HEK293 (cell line): ENCODE measurements at regions not wholly inside any gene's neighbourhood (a gene's known extent, or its start where the extent isn't known, plus 50 kb on each side); places are given as distances from the start of the nearest gene placed in this dataset.

Source experiments
- GLI4 ChIP-seq: fragments of 450-650 bp; formaldehyde crosslinking; IDR thresholded peaks from 2 replicates; pipeline ENCODE4 v1.5.1; 2016; ENCODE audit warnings: missing biosample characterization, missing genetic modification characterization
- YY1 ChIP-seq: fragments of 450-650 bp; formaldehyde crosslinking; IDR thresholded peaks from 2 replicates; pipeline ENCODE4 v1.5.1; 2018; ENCODE audit warnings: missing biosample characterization, missing genetic modification characterization
- ZBTB7A ChIP-seq: fragments of 450-650 bp; formaldehyde crosslinking; IDR thresholded peaks from 2 replicates; pipeline ENCODE4 v1.5.1; 2016; ENCODE audit warnings: low read depth, missing biosample characterization, missing genetic modification characterization
- ZFP69B ChIP-seq: fragments of 450-650 bp; formaldehyde crosslinking; IDR thresholded peaks from 2 replicates; pipeline ENCODE4 v1.5.1; 2016; ENCODE audit warnings: missing biosample characterization, missing genetic modification characterization
- ZNF274 ChIP-seq, 2 experiments: fragments of 200-500 bp in 1 of 2; fragments of 450-650 bp in 1 of 2; sonication (Bioruptor generic) in 1 of 2; formaldehyde crosslinking in 1 of 2; IDR thresholded peaks; 2 replicates each; pipeline versions ENCODE4 v1.5.1 to v1.6.1; 2014 to 2016; ENCODE audit warnings: borderline replicate concordance in 1 of 2, inconsistent platforms in 1 of 2, low read length in 1 of 2, missing biosample characterization in 1 of 2, missing genetic modification characterization in 1 of 2
- ZNF48 ChIP-seq: fragments of 450-650 bp; formaldehyde crosslinking; IDR thresholded peaks from 2 replicates; pipeline ENCODE4 v1.5.1; 2016; ENCODE audit warnings: missing biosample characterization, missing genetic modification characterization
- ZNF514 ChIP-seq: fragments of 450-650 bp; formaldehyde crosslinking; IDR thresholded peaks from 2 replicates; pipeline ENCODE4 v1.5.1; 2016; ENCODE audit warnings: missing biosample characterization, missing genetic modification characterization
- ZNF585B ChIP-seq: fragments of 450-650 bp; formaldehyde crosslinking; IDR thresholded peaks from 2 replicates; pipeline ENCODE4 v1.5.1; 2016; ENCODE audit warnings: missing biosample characterization, missing genetic modification characterization
- ZNF747 ChIP-seq: fragments of 450-650 bp; formaldehyde crosslinking; IDR thresholded peaks from 2 replicates; pipeline ENCODE4 v1.5.1; 2016; ENCODE audit warnings: missing biosample characterization, missing genetic modification characterization
- TF ChIP-seq, protein P1 (sequence below): fragments of 450-650 bp; formaldehyde crosslinking; IDR thresholded peaks from 2 replicates; pipeline ENCODE4 v1.5.1; 2016; ENCODE audit warnings: missing biosample characterization, missing genetic modification characterization, low read depth
- TF ChIP-seq, protein P2 (sequence below): fragments of 450-650 bp; formaldehyde crosslinking; IDR thresholded peaks from 2 replicates; pipeline ENCODE4 v1.5.1; 2016; ENCODE audit warnings: missing biosample characterization, missing genetic modification characterization
- TF ChIP-seq, protein P3 (sequence below): fragments of 450-650 bp; formaldehyde crosslinking; optimal IDR thresholded peaks from 2 replicates; pipeline ENCODE3; 2016; ENCODE audit warnings: missing biosample characterization, mild to moderate bottlenecking, missing genetic modification characterization

DNA sequence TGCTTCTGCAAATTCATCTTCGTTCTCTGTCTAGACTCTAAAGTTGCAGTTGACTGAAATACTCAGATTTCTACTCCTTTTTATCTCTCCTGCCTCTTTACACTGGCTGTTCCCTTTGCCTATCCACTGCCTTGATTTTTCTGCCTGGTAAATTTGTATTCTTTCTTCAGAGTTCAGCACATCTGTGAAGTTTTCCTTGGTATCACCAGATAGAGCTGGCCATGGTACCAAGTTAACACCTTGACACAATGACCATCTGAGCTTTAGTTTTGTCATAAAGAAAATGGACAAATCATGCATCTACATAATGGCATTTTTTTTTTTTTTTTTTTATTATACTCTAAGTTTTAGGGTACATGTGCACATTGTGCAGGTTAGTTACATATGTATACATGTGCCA lies 143.0 kb downstream of the PPP1R3A start:
- no peak for TF ChIP-seq GLI4 (tag by site-specific recombination)
- TF ChIP-seq ZNF48: no peak
- TF ChIP-seq, protein P1, sequence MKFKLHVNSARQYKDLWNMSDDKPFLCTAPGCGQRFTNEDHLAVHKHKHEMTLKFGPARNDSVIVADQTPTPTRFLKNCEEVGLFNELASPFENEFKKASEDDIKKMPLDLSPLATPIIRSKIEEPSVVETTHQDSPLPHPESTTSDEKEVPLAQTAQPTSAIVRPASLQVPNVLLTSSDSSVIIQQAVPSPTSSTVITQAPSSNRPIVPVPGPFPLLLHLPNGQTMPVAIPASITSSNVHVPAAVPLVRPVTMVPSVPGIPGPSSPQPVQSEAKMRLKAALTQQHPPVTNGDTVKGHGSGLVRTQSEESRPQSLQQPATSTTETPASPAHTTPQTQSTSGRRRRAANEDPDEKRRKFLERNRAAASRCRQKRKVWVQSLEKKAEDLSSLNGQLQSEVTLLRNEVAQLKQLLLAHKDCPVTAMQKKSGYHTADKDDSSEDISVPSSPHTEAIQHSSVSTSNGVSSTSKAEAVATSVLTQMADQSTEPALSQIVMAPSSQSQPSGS (tag by site-specific recombination): no peak
- no peak for TF ChIP-seq ZBTB7A
- TF ChIP-seq YY1 (tag by site-specific recombination): no peak
- TF ChIP-seq ZFP69B (tag by site-specific recombination): no peak
- TF ChIP-seq, protein P2, sequence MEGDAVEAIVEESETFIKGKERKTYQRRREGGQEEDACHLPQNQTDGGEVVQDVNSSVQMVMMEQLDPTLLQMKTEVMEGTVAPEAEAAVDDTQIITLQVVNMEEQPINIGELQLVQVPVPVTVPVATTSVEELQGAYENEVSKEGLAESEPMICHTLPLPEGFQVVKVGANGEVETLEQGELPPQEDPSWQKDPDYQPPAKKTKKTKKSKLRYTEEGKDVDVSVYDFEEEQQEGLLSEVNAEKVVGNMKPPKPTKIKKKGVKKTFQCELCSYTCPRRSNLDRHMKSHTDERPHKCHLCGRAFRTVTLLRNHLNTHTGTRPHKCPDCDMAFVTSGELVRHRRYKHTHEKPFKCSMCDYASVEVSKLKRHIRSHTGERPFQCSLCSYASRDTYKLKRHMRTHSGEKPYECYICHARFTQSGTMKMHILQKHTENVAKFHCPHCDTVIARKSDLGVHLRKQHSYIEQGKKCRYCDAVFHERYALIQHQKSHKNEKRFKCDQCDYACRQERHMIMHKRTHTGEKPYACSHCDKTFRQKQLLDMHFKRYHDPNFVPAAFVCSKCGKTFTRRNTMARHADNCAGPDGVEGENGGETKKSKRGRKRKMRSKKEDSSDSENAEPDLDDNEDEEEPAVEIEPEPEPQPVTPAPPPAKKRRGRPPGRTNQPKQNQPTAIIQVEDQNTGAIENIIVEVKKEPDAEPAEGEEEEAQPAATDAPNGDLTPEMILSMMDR (tag by site-specific recombination): no peak
- TF ChIP-seq ZNF585B (tag by site-specific recombination): no peak
- TF ChIP-seq, protein P3, sequence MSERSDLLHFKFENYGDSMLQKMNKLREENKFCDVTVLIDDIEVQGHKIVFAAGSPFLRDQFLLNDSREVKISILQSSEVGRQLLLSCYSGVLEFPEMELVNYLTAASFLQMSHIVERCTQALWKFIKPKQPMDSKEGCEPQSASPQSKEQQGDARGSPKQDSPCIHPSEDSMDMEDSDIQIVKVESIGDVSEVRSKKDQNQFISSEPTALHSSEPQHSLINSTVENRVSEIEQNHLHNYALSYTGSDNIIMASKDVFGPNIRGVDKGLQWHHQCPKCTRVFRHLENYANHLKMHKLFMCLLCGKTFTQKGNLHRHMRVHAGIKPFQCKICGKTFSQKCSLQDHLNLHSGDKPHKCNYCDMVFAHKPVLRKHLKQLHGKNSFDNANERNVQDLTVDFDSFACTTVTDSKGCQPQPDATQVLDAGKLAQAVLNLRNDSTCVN (tag by site-specific recombination): no peak
- TF ChIP-seq ZNF747 (tag by site-specific recombination): no peak
- no peak for TF ChIP-seq ZNF274 (IDR thresholded peaks at IDR 0.05; ENCODE audit: low read length)
- no peak for TF ChIP-seq ZNF274 (tag by site-specific recombination; IDR thresholded peaks at IDR 0.05; ENCODE audit: borderline replicate concordance)
- no peak for TF ChIP-seq ZNF514 (tag by site-specific recombination)
